Esophagus squamous epithelium (tissue), 4 donors: ENCODE measurements at regions not wholly inside any gene's neighbourhood (a gene's known extent, or its start where the extent isn't known, plus 50 kb on each side); places are given as distances from the start of the nearest gene placed in this dataset.

Source experiments
- POLR2A ChIP-seq, 4 donors: fragments of 450-650 bp; IDR thresholded peaks; one replicate each; pipeline ENCODE4 v1.6.1; 2017; ENCODE audit warnings: antibody characterized with exemption in 4 of 4, mild to moderate bottlenecking in 4 of 4, moderate library complexity in 3 of 4
- TF ChIP-seq, protein P1 (sequence below), 6 experiments: fragments of 450-650 bp in 4 of 6; fragments of 200-600 bp in 2 of 6; sonication (generic) in 2 of 6; IDR thresholded peaks; one replicate each; pipeline ENCODE4 v1.5.1; 2016 to 2019; ENCODE audit warnings: antibody characterized with exemption in 6 of 6, mild to moderate bottlenecking in 4 of 6, moderate library complexity in 4 of 6

DNA sequence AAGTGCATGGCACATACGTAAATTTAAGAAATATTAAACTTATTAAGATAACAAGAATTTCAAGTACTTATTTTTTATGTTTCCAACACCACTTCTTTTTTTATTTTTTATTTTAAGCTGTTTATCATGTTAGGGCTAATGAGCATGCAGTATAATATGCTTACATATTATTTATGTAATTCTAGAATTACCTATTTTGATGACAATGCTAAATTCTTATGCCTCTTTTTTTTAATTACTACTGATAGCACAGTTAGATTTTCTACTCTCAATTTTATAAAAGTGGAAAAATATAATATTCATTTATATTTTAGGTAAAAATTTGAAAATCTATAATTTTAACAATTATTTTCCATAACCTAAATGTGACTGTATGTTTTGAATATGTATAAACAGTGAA is 713.0 kb downstream of the MRPL39 start:
- TF ChIP-seq, protein P1, sequence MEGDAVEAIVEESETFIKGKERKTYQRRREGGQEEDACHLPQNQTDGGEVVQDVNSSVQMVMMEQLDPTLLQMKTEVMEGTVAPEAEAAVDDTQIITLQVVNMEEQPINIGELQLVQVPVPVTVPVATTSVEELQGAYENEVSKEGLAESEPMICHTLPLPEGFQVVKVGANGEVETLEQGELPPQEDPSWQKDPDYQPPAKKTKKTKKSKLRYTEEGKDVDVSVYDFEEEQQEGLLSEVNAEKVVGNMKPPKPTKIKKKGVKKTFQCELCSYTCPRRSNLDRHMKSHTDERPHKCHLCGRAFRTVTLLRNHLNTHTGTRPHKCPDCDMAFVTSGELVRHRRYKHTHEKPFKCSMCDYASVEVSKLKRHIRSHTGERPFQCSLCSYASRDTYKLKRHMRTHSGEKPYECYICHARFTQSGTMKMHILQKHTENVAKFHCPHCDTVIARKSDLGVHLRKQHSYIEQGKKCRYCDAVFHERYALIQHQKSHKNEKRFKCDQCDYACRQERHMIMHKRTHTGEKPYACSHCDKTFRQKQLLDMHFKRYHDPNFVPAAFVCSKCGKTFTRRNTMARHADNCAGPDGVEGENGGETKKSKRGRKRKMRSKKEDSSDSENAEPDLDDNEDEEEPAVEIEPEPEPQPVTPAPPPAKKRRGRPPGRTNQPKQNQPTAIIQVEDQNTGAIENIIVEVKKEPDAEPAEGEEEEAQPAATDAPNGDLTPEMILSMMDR (IDR thresholded peaks at IDR 0.05), result no peak
- TF ChIP-seq POLR2A (IDR thresholded peaks at IDR 0.05), result no peak
